ACC112 (cell line): ENCODE measurements at regions not wholly inside any gene's neighbourhood (a gene's known extent, or its start where the extent isn't known, plus 50 kb on each side); places are given as distances from the start of the nearest gene placed in this dataset.

ENCODE experiments used
- H2AFZ ChIP-seq: fragments of 200-600 bp; sonication (generic); one replicate; pipeline ENCODE4 v1.6.0; 2017; ENCODE audit warnings: antibody characterized with exemption, low read length; ENCODE audit not compliant: unreplicated experiment
- H3K27ac ChIP-seq: fragments of 200-600 bp; sonication (generic); 2 replicates; pipeline ENCODE4 v1.5.1; 2014; ENCODE audit warnings: low read depth, mild to moderate bottlenecking, antibody characterized with exemption, low read length, moderate library complexity
- H3K27me3 ChIP-seq: fragments of 200-600 bp; sonication (generic); 2 replicates; pipeline ENCODE4 v1.6.1; 2014; ENCODE audit warnings: mild to moderate bottlenecking, antibody characterized with exemption, low read length, moderate library complexity, mixed read lengths; ENCODE audit not compliant: insufficient read depth
- H3K36me3 ChIP-seq: fragments of 200-600 bp; sonication (generic); 2 replicates; pipeline ENCODE4 v1.6.1; 2016; ENCODE audit warnings: mild to moderate bottlenecking, antibody characterized with exemption, low read length, moderate library complexity, mixed read lengths; ENCODE audit not compliant: insufficient read depth
- H3K4me1 ChIP-seq: fragments of 200-600 bp; sonication (generic); one replicate; pipeline ENCODE4 v1.6.1; 2016; ENCODE audit warnings: low read length, mixed read lengths; ENCODE audit not compliant: insufficient read depth, unreplicated experiment, control insufficient read depth
- H3K4me3 ChIP-seq: fragments of 200-600 bp; sonication (generic); 2 replicates; pipeline ENCODE4 v1.5.1; 2014; ENCODE audit warnings: mild to moderate bottlenecking, low read depth, low read length
- H3K79me2 ChIP-seq: fragments of 200-600 bp; sonication (generic); one replicate; pipeline ENCODE4 v1.6.0; 2016; ENCODE audit warnings: low read length; ENCODE audit not compliant: control insufficient read depth, unreplicated experiment, insufficient read depth

DNA sequence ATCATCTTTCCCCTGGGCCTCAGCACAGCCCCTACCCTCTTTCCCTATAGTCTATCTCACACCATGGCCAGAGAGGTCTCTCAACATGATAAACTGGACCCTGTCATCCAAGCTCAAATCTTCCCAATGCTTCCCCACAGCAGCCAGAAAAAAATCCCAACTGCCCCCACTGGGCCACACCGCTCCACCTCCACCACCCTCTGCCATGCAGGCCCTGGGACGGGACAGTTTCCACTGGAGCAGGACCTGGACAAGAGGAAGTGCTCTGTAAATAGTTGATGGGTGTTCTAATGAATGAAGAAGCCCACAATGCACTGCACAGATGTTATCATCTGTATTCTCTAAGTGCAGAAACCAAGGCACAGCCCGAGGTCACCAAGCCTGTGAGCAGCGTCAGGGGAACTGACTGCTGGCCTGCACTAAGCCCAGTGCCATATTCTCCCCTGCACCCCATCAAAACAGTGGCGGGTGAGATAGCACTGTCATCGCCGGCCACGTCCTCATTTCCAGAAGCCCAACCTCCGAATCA is 161.1 kb downstream of the NUP210 start:
- Histone ChIP-seq H3K27ac (no peak overlapping the region), H2AFZ (no peak overlapping the region), H3K4me1 (no peaks in the 10 kb centered on the region), H3K27me3 (peaks cover 63% of the 10 kb centered on the region), H3K4me3 (no peak overlapping the region), H3K36me3 (no peaks in the 10 kb centered on the region), H3K79me2 (no peaks in the 10 kb centered on the region)

DNA sequence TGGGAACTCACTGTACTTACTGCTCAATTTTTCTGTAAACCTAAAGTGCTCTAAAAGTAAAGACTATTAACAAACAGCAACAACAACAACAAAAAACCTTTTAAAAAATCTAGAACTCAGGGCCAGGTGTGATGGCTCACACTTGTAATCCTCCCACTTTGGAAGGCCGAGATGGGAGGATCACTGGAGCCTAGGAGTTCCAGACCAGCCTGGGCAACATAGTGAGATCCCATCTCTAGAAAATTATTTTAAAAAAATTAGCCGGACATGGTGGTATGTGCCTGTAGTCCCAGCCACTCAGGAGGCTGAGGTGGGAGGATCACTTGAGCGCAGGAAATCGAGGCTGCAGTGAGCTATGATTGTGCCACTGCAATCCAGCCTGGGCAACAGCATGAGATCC is 161.8 kb downstream of the NUP210 start:
- Histone ChIP-seq H3K4me1 (no peaks in the 10 kb centered on the region), H3K4me3 (no peak overlapping the region), H3K36me3 (no peaks in the 10 kb centered on the region), H3K27ac (no peak overlapping the region), H3K27me3 (peaks cover 71% of the 10 kb centered on the region), H2AFZ (no peak overlapping the region), H3K79me2 (no peaks in the 10 kb centered on the region)

DNA sequence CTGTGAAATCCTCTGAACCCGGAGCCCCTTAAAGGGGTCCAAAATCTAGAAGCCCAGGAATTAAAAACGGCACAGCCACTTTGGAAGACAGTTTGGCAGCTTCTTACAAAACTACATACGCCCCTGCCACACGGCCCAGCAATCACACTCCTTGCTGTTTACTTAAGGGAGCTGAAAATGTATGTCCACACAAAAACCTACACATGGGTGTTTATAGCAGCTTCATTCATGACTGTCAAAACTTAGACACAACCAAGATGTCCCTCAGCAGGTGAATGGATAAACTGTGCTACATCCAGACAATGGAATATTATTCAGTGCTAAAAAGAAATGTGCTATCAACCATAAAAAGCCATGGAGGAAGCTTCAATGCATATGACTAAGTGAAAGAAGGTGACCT is 162.5 kb downstream of the NUP210 start:
- H3K27ac ChIP-seq = no peak overlapping the region
- H3K79me2 ChIP-seq = no peaks in the 10 kb centered on the region
- no peaks in the 10 kb centered on the region for H3K4me1 ChIP-seq
- H3K4me3 ChIP-seq = no peak overlapping the region
- peaks cover 76% of the 10 kb centered on the region for H3K27me3 ChIP-seq
- H2AFZ ChIP-seq = no peak overlapping the region
- H3K36me3 ChIP-seq = no peaks in the 10 kb centered on the region

DNA sequence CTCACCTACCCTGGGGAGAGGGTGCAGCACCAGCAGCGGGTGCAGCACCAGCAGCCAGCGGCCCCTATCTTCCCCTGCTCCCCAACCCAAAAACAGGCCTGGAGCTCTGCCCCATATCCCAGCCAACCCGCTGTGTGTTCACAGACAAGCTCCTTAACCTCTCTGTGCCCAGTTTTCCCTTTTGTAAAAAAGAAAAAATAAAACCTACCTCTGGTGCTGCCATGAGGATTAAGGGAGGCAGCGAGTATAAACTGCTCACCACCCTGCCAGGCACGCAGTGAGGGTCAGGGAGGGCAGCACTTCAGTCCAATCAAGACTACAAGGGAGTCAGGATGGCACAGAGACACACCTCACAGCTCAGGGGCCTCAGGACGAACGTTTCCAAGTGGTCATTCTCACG is 163.3 kb downstream of the NUP210 start:
- peaks cover 82% of the 10 kb centered on the region for H3K27me3 ChIP-seq
- H3K4me1 ChIP-seq = no peaks in the 10 kb centered on the region
- no peak overlapping the region for H2AFZ ChIP-seq
- H3K4me3 ChIP-seq = no peak overlapping the region
- H3K36me3 ChIP-seq = no peaks in the 10 kb centered on the region
- no peaks in the 10 kb centered on the region for H3K79me2 ChIP-seq
- H3K27ac ChIP-seq = no peak overlapping the region

DNA sequence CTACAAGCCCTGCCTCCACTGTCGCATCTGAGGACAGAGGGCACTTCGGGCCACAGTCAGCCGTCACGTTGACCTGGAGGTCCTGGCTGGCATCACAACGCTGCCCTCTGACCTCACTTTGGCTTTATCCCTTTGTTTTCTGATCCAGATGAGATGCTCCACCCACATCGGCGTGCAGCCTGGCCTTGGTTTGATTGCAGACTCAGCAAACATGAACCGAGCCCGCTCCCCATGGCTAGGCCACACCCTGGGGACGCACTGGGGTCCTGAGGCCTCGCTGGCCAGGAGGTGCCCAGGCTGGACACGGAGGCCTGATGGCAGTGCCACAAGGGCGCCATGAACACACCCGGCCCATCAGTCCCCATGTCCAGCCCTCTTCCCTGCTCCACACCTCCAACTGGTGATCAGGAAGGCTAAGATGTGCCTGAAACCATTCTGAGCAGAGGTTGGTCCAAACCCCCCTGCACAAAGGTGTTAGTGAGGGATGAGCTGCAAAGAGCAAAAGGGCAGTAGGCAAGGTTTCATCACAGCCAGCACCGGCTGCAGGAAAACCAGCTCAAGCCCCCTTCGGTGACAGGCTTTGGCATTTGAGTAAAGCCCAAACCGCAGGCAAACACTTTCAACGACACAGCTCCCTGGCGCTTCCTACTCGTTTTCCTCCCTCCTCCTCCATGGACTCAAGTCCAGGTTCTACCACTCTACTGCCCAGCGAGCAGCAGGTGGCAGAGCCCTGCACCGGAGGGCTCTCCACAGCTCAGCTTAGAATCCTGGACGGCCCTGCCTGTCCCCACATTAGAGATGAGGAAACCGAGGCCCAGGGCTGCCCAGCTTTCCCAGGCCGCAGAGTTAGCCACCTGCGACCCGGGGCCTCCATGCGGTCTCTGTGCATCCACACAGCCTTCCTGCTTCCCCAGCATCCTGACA is 165.8 kb downstream of the NUP210 start:
- Histone ChIP-seq H3K27me3 (peaks cover 73% of the 10 kb centered on the region), H3K27ac (no peak overlapping the region), H2AFZ (no peak overlapping the region), H3K79me2 (no peaks in the 10 kb centered on the region), H3K36me3 (no peaks in the 10 kb centered on the region), H3K4me1 (no peaks in the 10 kb centered on the region), H3K4me3 (no peak overlapping the region)

DNA sequence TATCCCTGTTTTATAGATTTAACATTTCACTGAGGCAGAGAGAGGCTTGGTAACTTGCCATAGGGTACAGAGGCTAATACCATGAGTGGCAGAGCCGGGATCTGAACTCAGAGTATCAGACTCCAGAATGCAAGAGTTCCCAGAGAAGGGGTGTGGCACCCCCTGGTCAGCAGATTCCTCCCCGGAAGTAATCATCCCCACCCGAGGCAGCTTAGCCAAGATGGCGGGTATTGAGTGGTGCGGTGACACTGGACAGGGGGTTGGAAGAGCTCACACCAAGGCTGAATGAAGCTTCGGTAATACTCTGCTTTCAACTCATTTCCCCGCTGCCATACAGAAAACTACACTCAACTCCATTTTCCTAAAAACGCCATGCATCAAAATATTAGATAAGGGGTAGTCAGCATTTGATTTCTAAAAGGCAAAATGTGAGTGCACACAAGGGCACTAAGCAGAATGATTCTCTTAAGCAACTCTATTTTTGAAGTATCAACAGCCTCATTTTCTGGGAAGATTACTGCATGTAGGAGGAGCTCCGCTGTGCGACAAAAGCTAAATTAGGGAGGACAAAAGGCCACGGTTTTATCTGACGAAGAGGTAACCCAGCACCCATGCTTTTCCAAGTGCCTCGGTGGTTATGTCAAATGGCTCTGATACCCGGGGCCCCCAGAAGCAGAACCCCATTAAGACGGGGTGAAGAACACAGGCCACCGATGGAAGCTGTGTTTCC is 166.7 kb downstream of the NUP210 start:
- H3K4me3 ChIP-seq = no peak overlapping the region
- peaks cover 69% of the 10 kb centered on the region for H3K27me3 ChIP-seq
- no peaks in the 10 kb centered on the region for H3K4me1 ChIP-seq
- no peak overlapping the region for H2AFZ ChIP-seq
- H3K79me2 ChIP-seq = no peaks in the 10 kb centered on the region
- no peak overlapping the region for H3K27ac ChIP-seq
- H3K36me3 ChIP-seq = no peaks in the 10 kb centered on the region

DNA sequence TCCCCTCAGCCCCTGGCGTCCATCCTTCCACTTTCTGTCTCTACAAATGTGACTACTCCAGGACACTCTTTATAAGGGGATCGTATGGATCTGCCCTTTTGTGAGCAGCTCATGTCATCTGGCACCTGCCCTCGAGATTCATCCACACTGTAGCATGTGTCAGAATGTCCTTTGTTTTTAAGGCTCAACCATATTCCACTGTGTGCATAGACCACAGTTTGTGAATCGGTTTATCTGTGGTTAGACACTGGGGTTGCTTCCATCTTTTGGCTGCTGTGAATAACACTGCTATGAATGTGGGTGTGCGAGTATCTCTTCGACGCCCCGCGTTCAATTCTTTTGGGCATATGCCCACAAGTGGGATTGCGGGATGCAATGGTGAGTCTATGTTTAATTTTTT is 167.9 kb downstream of the NUP210 start:
- no peaks in the 10 kb centered on the region for H3K36me3 ChIP-seq
- H3K27me3 ChIP-seq = peaks cover 69% of the 10 kb centered on the region
- H3K4me1 ChIP-seq = no peaks in the 10 kb centered on the region
- no peaks in the 10 kb centered on the region for H3K79me2 ChIP-seq
- H3K27ac ChIP-seq = no peak overlapping the region
- H2AFZ ChIP-seq = no peak overlapping the region
- H3K4me3 ChIP-seq = no peak overlapping the region

DNA sequence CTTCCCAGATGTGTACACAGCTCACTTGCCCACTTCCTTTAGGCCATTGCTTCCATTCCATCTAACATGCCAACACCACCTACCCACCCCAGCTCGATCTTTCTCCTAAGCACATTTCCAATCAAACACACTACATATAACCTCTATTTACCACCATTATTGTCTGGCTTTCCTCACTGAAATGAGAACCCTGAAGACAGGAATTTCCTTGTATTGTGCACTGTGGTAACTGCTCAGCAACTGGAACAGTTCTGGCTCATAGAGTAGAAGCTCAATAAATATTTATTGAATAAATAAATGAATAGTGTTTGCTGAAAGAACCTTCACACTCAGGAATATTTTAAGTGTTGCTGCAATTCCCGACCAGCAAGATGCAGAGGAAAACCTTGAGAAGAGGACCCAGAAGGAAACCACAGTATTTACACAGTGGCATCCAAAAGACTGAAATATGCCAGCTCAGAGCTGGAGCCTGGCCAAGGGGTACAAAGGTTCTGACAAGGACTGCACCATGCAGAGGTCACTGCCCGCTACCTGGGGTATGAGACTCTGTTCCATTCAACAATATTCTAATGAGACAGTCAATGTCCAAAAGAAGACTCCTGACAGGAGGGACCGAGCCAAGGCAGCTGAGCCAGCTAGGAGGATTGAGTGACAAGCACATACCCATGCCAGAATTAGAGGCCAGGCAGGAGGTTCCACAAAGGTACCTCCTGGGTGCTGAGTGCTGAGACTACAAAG is 168.8 kb downstream of the NUP210 start:
- no peaks in the 10 kb centered on the region for H3K79me2 ChIP-seq
- H3K27me3 ChIP-seq = peaks cover 66% of the 10 kb centered on the region
- H3K4me1 ChIP-seq = no peaks in the 10 kb centered on the region
- no peak overlapping the region for H3K27ac ChIP-seq
- no peak overlapping the region for H3K4me3 ChIP-seq
- H2AFZ ChIP-seq = no peak overlapping the region
- no peaks in the 10 kb centered on the region for H3K36me3 ChIP-seq

DNA sequence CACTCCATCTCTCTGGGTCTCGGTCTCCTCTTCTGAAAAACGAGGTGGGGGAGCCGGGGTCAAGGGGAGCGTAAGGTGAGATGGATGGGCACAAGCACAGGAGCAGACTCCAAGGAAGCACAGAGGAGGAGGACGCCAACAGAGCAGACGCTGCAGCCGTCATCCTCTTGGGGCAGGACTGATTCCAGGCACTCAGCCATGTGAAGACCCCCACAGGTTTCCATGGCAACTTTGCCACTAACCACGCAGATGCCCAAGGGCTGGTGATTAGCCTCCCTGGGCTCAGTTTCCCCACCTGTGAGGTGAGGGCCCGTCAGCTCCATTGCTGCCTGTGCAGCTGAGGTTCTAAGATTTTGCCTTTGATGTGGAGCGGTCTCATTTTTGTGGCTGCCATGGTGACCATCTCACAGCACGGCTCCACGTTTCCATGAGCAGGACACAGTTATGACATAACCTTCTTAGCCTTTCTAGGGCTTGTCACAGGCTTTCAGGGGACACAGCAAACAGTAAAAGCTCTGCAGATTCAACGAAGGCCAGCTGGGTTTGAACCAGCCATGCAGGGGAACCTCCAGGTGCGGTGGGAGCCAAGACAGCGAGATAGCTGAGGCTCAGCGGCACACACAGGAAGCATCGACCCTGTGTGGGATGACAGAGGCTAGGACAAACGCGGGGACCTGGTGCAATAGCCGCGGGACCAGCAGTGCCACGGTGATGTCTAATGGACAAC is 170.3 kb downstream of the NUP210 start:
- Histone ChIP-seq H3K27me3 (peaks cover 54% of the 10 kb centered on the region), H3K36me3 (no peaks in the 10 kb centered on the region), H3K27ac (no peak overlapping the region), H3K79me2 (no peaks in the 10 kb centered on the region), H3K4me1 (no peaks in the 10 kb centered on the region), H2AFZ (no peak overlapping the region), H3K4me3 (no peak overlapping the region)

DNA sequence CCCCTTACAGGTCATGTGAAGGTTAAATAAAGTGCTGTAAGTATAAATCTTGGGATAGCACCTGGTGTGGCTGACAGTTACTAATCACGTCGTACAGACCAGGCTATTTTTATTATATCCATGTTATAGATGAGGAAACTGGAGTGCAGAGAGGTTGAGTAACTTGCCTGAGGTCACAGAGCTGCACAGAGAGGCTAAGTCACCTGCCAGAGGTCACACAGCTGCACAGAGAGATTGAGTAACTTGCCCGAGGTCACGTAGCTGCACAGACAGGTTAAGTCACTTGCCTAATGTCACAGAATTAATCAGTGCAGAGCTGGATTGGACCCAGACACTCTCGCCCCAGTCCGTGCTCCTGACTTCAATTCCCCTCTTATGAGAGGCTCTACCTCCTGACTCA is 171.5 kb downstream of the NUP210 start:
- H3K79me2 ChIP-seq = no peaks in the 10 kb centered on the region
- H3K4me1 ChIP-seq = no peaks in the 10 kb centered on the region
- H2AFZ ChIP-seq = no peak overlapping the region
- no peaks in the 10 kb centered on the region for H3K36me3 ChIP-seq
- peaks cover 49% of the 10 kb centered on the region for H3K27me3 ChIP-seq
- no peak overlapping the region for H3K27ac ChIP-seq
- H3K4me3 ChIP-seq = no peak overlapping the region
